ENCODE measurements at regions not wholly inside any gene's neighbourhood (a gene's known extent, or its start where the extent isn't known, plus 50 kb on each side); places are given as distances from the start of the nearest gene placed in this dataset.

- DNase-seq: no peak
- no peak overlapping the region for H2AFZ ChIP-seq (ENCODE audit: low read depth, low read length)
- no peak overlapping the region for H3K9ac ChIP-seq (ENCODE audit: low read depth, low read length)
- TF ChIP-seq EZH2 (IDR thresholded peaks at IDR 0.05; ENCODE audit: borderline replicate concordance, low read depth, low read length, severe bottlenecking) (no peak), CTCF (IDR thresholded peaks at IDR 0.05; ENCODE audit: borderline replicate concordance, extremely low read depth, low read length, poor library complexity, severe bottlenecking) (no peak)
- H3K79me2 ChIP-seq (ENCODE audit: insufficient read depth, low read length): no peaks in the 10 kb centered on the region
- no peak overlapping the region for H3K4me3 ChIP-seq (ENCODE audit: low read depth in 1 of 2, low read length in 2 of 2)
- H3K27me3 ChIP-seq (ENCODE audit: insufficient read depth, low read length, poor library complexity): no peaks in the 10 kb centered on the region
- no peak overlapping the region for H3K27ac ChIP-seq (ENCODE audit: low read length)
- no peaks in the 10 kb centered on the region for H3K4me1 ChIP-seq (ENCODE audit: insufficient read depth, low read length)
- no peaks in the 10 kb centered on the region for H4K20me1 ChIP-seq (ENCODE audit: insufficient read depth, low read length)
- no peak for ATAC-seq (ENCODE audit: insufficient read depth, low read depth)
- no peaks in the 10 kb centered on the region for H3K9me3 ChIP-seq (ENCODE audit: insufficient read depth, low read length, severe bottlenecking)
- H3K36me3 ChIP-seq (ENCODE audit: insufficient read depth, low read length): no peaks in the 10 kb centered on the region
- H3K4me2 ChIP-seq (ENCODE audit: insufficient read depth, low read length): no peak overlapping the region
Observed at GRCh38 chr7:85457911-85458310, 271.1 kb upstream of the SEMA3D start.

- Histone ChIP-seq H4K20me1 (ENCODE audit: insufficient read depth, low read length) (no peaks in the 10 kb centered on the region), H3K4me1 (ENCODE audit: insufficient read depth, low read length) (no peaks in the 10 kb centered on the region), H3K36me3 (ENCODE audit: insufficient read depth, low read length) (no peaks in the 10 kb centered on the region), H3K79me2 (ENCODE audit: insufficient read depth, low read length) (no peaks in the 10 kb centered on the region), H3K27me3 (ENCODE audit: insufficient read depth, low read length, poor library complexity) (no peaks in the 10 kb centered on the region), H3K27ac (ENCODE audit: low read length) (no peak overlapping the region), H3K9ac (ENCODE audit: low read depth, low read length) (no peak overlapping the region), H3K9me3 (ENCODE audit: insufficient read depth, low read length, severe bottlenecking) (no peaks in the 10 kb centered on the region), H2AFZ (ENCODE audit: low read depth, low read length) (no peak overlapping the region), H3K4me3 (ENCODE audit: low read depth in 1 of 2, low read length in 2 of 2) (no peak overlapping the region), H3K4me2 (ENCODE audit: insufficient read depth, low read length) (no peak overlapping the region)
- ATAC-seq (ENCODE audit: insufficient read depth, low read depth) (no peak), DNase-seq (no peak)
- no peak for TF ChIP-seq EZH2 (IDR thresholded peaks at IDR 0.05; ENCODE audit: borderline replicate concordance, low read depth, low read length, severe bottlenecking)
- no peak for TF ChIP-seq CTCF (IDR thresholded peaks at IDR 0.05; ENCODE audit: borderline replicate concordance, extremely low read depth, low read length, poor library complexity, severe bottlenecking)
Observed at GRCh38 chr7:85456254-85456653, 269.4 kb upstream of the SEMA3D start.

DNA sequence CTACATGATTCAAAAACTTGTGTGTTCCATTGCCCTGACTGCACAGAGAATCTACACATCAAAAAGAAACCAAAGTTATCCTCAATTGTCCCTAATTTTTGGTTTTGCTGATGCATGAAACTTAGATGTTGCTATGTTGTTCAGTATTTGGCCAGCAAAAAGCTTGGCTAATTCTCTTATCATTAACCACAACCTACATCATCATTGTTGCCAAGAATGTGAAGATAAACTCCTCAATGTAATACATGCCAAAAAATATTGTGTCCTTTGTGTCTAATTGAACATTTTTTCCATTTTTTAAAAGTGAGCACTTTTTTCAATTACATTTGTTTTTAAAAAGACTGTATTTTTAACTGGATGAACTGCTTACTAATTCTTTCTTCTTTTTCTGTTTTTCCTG, 268.0 kb upstream of the SEMA3D start:
- Histone ChIP-seq H3K27ac (ENCODE audit: low read length) (no peak overlapping the region), H3K9me3 (ENCODE audit: insufficient read depth, low read length, severe bottlenecking) (no peaks in the 10 kb centered on the region), H4K20me1 (ENCODE audit: insufficient read depth, low read length) (no peaks in the 10 kb centered on the region), H3K79me2 (ENCODE audit: insufficient read depth, low read length) (no peaks in the 10 kb centered on the region), H3K36me3 (ENCODE audit: insufficient read depth, low read length) (no peaks in the 10 kb centered on the region), H3K9ac (ENCODE audit: low read depth, low read length) (no peak overlapping the region), H3K4me2 (ENCODE audit: insufficient read depth, low read length) (no peak overlapping the region), H3K4me1 (ENCODE audit: insufficient read depth, low read length) (no peaks in the 10 kb centered on the region), H3K4me3 (ENCODE audit: low read depth in 1 of 2, low read length in 2 of 2) (no peak overlapping the region), H2AFZ (ENCODE audit: low read depth, low read length) (no peak overlapping the region), H3K27me3 (ENCODE audit: insufficient read depth, low read length, poor library complexity) (no peaks in the 10 kb centered on the region)
- TF ChIP-seq EZH2 (IDR thresholded peaks at IDR 0.05; ENCODE audit: borderline replicate concordance, low read depth, low read length, severe bottlenecking) (no peak), CTCF (IDR thresholded peaks at IDR 0.05; ENCODE audit: borderline replicate concordance, extremely low read depth, low read length, poor library complexity, severe bottlenecking) (no peak)
- ATAC-seq (ENCODE audit: insufficient read depth, low read depth) (no peak), DNase-seq (no peak)

DNA sequence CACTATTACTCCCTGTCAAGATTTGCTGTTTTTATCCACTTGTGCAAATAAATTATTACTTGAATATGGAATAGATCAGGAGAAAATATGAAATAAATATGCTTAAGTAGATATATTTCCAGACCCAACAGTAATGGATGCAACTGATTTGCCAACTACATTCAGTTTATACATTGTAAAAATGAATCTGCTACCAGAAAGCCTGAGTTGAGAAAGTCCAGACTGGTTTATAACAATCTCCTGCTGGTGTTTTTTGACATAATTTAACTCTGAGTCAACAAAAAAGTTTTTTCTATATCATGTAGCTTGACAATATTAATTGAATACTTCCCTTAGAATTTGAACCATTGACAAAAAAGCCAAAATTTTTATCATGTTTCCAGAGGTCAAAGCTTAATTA, 265.8 kb upstream of the SEMA3D start:
- Histone ChIP-seq H3K9me3 (ENCODE audit: insufficient read depth, low read length, severe bottlenecking) (no peaks in the 10 kb centered on the region), H3K9ac (ENCODE audit: low read depth, low read length) (no peak overlapping the region), H3K4me3 (ENCODE audit: low read depth in 1 of 2, low read length in 2 of 2) (no peak overlapping the region), H2AFZ (ENCODE audit: low read depth, low read length) (no peak overlapping the region), H3K4me2 (ENCODE audit: insufficient read depth, low read length) (no peak overlapping the region), H3K27me3 (ENCODE audit: insufficient read depth, low read length, poor library complexity) (no peaks in the 10 kb centered on the region), H3K36me3 (ENCODE audit: insufficient read depth, low read length) (no peaks in the 10 kb centered on the region), H4K20me1 (ENCODE audit: insufficient read depth, low read length) (no peaks in the 10 kb centered on the region), H3K4me1 (ENCODE audit: insufficient read depth, low read length) (no peaks in the 10 kb centered on the region), H3K27ac (ENCODE audit: low read length) (no peak overlapping the region), H3K79me2 (ENCODE audit: insufficient read depth, low read length) (no peaks in the 10 kb centered on the region)
- no peak for ATAC-seq (ENCODE audit: insufficient read depth, low read depth)
- no peak for DNase-seq
- TF ChIP-seq CTCF (IDR thresholded peaks at IDR 0.05; ENCODE audit: borderline replicate concordance, extremely low read depth, low read length, poor library complexity, severe bottlenecking): no peak
- no peak for TF ChIP-seq EZH2 (IDR thresholded peaks at IDR 0.05; ENCODE audit: borderline replicate concordance, low read depth, low read length, severe bottlenecking)
